ENCODE measurements at regions not wholly inside any gene's neighbourhood (a gene's known extent, or its start where the extent isn't known, plus 50 kb on each side); places are given as distances from the start of the nearest gene placed in this dataset.

- TF ChIP-seq CTCF (IDR thresholded peaks at IDR 0.05): no peak
- TF ChIP-seq POLR2A (IDR thresholded peaks at IDR 0.05): no peak
- TF ChIP-seq EP300 (IDR thresholded peaks at IDR 0.05): no peak
- TF ChIP-seq POLR2AphosphoS5 (IDR thresholded peaks at IDR 0.05): no peak
These were observed 259.8 kb upstream of the GNAI1 start for GRCh38 chr7:79874797-79875196.

All from stomach (tissue), 4 donors.